Activated T-cell treated with anti-CD3 and anti-CD28 coated beads for 24 hours (primary cell): ENCODE measurements at regions not wholly inside any gene's neighbourhood (a gene's known extent, or its start where the extent isn't known, plus 50 kb on each side); places are given as distances from the start of the nearest gene placed in this dataset.
"Not testable (repeated sequence)": the region's sequence is repeated elsewhere in the genome, so short reads cannot be mapped to it uniquely, and the experiment has no call there.

Source experiments
- DNase-seq: peaks from one replicate; pipeline ENCODE4 v3.0.0-alpha.2; 2020; ENCODE audit warnings: low read depth

DNA sequence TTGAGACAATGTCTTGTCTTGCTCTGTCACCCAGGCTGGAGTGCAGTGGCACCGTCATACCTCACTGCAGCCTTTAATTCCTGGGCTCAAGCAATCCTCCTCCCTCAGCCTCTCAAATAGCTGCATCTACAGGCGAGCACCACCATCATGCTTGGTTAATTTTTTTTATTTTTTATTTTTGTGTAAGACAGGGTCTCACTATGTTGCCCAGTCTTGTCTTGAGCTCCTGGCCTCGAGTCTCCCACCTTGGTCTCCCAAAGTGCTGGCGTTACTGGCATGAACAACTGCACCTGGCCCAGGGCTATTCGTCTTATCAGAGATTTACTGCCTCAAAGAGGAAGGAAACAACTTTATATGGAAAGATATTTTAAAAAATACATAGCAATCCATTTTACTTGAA lies 102.8 kb upstream of the NUPR2 start:
- no peak for DNase-seq

GRCh38 chr7:56218510-56218909 lies 102.3 kb upstream of the NUPR2 start:
- DNase-seq: no peak

DNA sequence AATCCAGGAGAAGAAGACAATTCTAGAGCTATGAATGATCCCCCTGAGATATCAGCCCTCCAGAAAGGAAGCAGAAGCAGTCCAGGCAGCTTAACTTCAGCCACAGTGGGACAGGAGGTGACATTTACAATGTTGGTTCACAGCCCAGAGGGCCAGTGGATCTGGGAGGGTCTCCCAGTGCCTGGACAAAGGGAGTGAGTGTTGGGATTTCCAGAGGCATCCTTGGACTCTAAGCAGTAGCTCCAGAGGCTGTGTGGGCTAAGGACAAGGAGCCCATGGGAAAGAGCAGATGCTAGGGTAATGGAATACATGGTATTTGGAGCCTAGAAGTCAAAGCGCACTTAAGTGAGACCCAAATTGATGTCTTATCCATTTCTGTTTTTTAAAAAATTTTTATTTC lies 97.4 kb upstream of the NUPR2 start:
- DNase-seq: no peak

DNA sequence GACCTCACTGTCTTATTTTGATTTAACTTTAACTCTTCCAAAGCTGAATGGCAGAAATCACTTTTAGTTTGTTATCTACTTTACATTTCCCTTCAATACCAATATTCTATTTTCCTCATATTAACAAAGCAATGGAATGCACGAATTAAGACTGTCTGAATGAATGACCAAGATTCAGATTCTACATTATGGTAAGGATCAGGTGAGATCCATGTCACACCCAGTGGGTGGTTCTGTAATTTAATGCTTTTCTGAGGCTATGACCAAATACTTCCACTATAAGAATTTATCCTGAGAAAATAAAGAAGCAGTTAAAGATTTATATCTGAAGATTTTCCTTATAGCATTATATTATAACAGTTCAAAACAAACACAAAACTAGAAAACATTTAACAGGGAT lies 90.2 kb upstream of the NUPR2 start:
- DNase-seq: no peak

DNA sequence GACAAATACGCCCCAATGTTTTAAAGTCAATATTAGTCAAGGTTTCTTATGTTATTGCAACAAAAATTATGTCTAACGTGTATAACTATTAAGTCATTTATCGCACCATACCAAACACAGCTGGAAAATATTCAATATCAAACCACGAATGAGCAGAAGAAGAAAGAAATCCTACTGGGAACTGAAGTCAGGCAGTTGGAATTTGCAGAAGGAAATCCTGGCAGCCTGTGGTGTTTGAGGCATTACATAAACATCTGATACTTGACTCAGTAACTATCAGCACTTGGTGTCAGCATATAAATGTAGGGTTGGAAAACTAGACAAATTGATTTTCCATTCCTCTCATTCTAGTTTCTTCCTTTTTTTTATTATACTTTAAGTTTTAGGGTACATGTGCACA lies 83.4 kb upstream of the NUPR2 start:
- no peak for DNase-seq

- not testable (repeated sequence) for DNase-seq
Observed at GRCh38 chr7:56196195-56196594, 80.0 kb upstream of the NUPR2 start.

- no peak for DNase-seq
Observed at GRCh38 chr7:56188823-56189346, 72.7 kb upstream of the NUPR2 start.

- no peak for DNase-seq
Observed at GRCh38 chr7:56188376-56188775, 72.2 kb upstream of the NUPR2 start.

DNA sequence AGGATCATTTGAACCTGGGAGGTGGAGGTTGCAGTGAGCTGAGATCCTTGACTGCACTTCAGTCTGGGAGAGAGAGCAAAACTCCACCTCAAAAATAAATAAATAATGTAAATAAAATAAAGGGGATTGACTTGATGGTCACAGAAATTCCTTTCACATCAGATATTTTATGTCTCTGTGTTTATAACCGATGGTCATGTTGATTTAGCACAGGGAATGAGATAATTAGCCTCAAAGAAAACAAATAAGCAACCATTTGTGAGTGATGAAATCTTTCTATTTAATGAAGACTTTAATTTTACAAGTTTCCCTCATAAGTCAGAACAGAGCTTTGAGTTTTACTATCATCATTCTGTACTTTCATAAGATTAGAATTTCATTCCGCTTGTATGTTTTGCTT lies 64.8 kb upstream of the NUPR2 start:
- no peak for DNase-seq

DNA sequence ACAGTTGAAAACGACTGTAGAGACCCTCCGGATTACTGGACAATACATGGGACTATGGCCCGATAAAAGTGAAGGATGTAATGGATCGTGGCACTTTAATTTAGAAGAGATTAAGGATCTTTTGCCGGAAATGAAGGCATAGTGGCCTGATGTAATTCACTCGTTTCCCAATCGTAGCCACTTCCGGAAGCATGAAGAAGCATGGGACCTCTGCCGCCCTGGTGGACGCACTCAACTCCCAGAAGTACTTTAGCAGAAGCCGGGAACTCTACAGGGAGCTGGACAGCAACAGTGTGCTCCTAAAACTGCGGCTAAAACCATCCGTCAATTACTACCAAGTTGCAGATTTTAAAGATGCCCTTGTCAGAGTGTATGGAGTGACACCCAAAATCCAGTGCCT lies 59.6 kb upstream of the NUPR2 start:
- no peak for DNase-seq

DNA sequence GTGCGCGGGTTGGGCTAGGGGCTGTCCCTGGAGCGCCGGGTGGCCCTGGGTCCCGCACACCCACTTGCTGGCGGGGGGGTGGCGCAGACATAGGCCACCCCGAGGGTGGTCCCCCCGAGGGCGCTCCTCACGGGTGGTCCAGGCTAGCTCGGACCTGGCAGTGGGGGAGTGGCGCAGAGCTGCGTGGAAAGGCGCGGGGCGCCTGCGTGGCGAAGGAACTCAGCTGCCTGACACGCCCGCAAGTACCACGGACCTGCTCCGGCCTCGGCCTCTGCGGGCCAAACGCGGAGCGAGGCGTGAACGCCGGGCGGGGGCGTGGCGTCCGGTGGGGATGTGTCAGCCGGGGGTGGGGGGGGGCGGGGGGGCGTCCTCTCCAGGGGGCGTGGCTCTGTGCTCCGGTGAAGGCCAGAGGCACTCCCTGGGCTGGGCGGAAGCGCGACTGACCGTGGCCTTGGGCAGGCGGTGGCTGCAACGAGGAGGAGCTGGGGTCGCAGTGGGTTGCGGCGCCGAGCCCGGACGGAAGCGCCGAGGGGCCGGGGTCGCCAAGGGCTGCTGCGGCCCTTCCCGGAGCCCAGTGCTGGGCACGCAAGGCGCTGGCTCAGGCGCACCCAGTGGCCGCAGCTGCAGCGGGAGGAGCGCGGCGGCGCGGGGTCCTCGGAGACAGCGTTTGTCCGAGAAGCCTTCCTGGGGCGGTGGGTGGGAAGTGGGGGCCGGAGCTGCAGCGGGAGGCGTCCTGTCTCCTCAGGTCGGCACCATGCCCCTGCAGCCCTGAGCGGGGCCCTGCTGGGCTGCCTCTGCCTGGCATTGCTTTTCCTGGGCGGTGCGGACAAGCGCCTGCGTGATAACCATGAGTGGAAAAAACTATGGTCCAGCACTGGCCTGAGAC lies 58.9 kb upstream of the NUPR2 start:
- DNase-seq: no peak

- DNase-seq: no peak
Observed at GRCh38 chr7:56174346-56174874, 58.2 kb upstream of the NUPR2 start.
